GM12878 (cell line): ENCODE measurements at regions not wholly inside any gene's neighbourhood (a gene's known extent, or its start where the extent isn't known, plus 50 kb on each side); places are given as distances from the start of the nearest gene placed in this dataset.
A peak's percentile ranks its signal among the peaks of the same experiment; 100 is the strongest.

Experiments used
- ASH2L ChIP-seq: fragments of 300-600, 200-600 bp; sonication (generic); IDR thresholded peaks from 2 replicates; pipeline ENCODE4 v1.6.1; 2017; ENCODE audit warnings: low read depth, mild to moderate bottlenecking, borderline replicate concordance
- BRCA1 ChIP-seq: IDR thresholded peaks from 2 replicates; pipeline ENCODE4 v1.6.1; 2011; ENCODE audit warnings: low read depth, low read length, improper control_type of control experiment
- CEBPZ ChIP-seq: fragments of 150-350 bp; IDR thresholded peaks from 2 replicates; pipeline ENCODE4 v1.6.1; 2016; ENCODE audit warnings: low read depth, low read length
- EZH2 ChIP-seq: IDR thresholded peaks from 2 replicates; pipeline ENCODE4 v1.6.1; 2012; ENCODE audit warnings: low read depth, mild to moderate bottlenecking, control low read depth, inconsistent platforms, low read length, borderline replicate concordance; ENCODE audit not compliant: control insufficient read depth
- LARP7 ChIP-seq: fragments of 450-650 bp; IDR thresholded peaks from 2 replicates; pipeline ENCODE4 v1.6.1; 2017; ENCODE audit warnings: mild to moderate bottlenecking
- MTA3 ChIP-seq: IDR thresholded peaks from 2 replicates; pipeline ENCODE4 v1.6.1; 2012; ENCODE audit warnings: low read length, inconsistent platforms, borderline replicate concordance
- NFYB ChIP-seq: IDR thresholded peaks from 2 replicates; pipeline ENCODE4 v1.6.1; 2011; ENCODE audit warnings: low read depth, mild to moderate bottlenecking, low read length, improper control_type of control experiment, moderate library complexity; ENCODE audit not compliant: insufficient read depth
- PBX3 ChIP-seq: IDR thresholded peaks from 2 replicates; pipeline ENCODE4 v1.6.1; 2011; ENCODE audit warnings: mild to moderate bottlenecking, low read depth, low read length, moderate library complexity; ENCODE audit not compliant: insufficient replicate concordance
- PRDM15 ChIP-seq: fragments of 450-650 bp; formaldehyde crosslinking; IDR thresholded peaks from 2 replicates; pipeline ENCODE4 v1.4.0; 2020; ENCODE audit warnings: mild to moderate bottlenecking, moderate library complexity
- RELB ChIP-seq: fragments of 450-650 bp; IDR thresholded peaks from 2 replicates; pipeline ENCODE4 v1.6.1; 2017; ENCODE audit warnings: low read depth, mild to moderate bottlenecking, moderate library complexity
- SKIL ChIP-seq: fragments of 450-650 bp; IDR thresholded peaks from 2 replicates; pipeline ENCODE4 v1.6.1; 2017; ENCODE audit warnings: mild to moderate bottlenecking, low read depth, inconsistent platforms; ENCODE audit not compliant: poor library complexity, severe bottlenecking
- SMAD1 ChIP-seq: fragments of 450-650 bp; IDR thresholded peaks from 2 replicates; pipeline ENCODE4 v1.6.1; 2018; ENCODE audit warnings: mild to moderate bottlenecking, low read depth; ENCODE audit not compliant: partially characterized antibody
- SMAD5 ChIP-seq: IDR thresholded peaks from 2 replicates; pipeline ENCODE4 v1.6.1; 2016; ENCODE audit warnings: antibody characterized with exemption, low read depth
- TAF1 ChIP-seq: IDR thresholded peaks from 2 replicates; pipeline ENCODE4 v1.6.1; 2011; ENCODE audit warnings: mild to moderate bottlenecking, low read depth, low read length, borderline replicate concordance
- TBL1XR1 ChIP-seq: IDR thresholded peaks from 2 replicates; pipeline ENCODE4 v1.6.1; 2012; ENCODE audit warnings: low read depth, low read length, improper control_type of control experiment
- YBX1 ChIP-seq: fragments of 450-650 bp; IDR thresholded peaks from 2 replicates; pipeline ENCODE4 v1.6.1; 2016; ENCODE audit warnings: antibody characterized with exemption

GRCh38 chr17:77332981-77333685 is 192.4 kb downstream of the SEC14L1 start (continued):
- TF ChIP-seq PRDM15 (CRISPR knock-in tag) (no peak), RELB (peak; percentile 39; the same call in 1 of the 2 replicates), NFYB (no peak), CEBPZ (no peak), BRCA1 (no peak), YBX1 (no peak), PBX3 (peak; percentile 42), SMAD1 (no peak), TAF1 (no peak), MTA3 (no peak), ASH2L (no peak), LARP7 (no peak), SMAD5 (no peak), TBL1XR1 (no peak), SKIL (no peak), EZH2 (no peak)
